ENCODE measurements at regions not wholly inside any gene's neighbourhood (a gene's known extent, or its start where the extent isn't known, plus 50 kb on each side); places are given as distances from the start of the nearest gene placed in this dataset.

DNA sequence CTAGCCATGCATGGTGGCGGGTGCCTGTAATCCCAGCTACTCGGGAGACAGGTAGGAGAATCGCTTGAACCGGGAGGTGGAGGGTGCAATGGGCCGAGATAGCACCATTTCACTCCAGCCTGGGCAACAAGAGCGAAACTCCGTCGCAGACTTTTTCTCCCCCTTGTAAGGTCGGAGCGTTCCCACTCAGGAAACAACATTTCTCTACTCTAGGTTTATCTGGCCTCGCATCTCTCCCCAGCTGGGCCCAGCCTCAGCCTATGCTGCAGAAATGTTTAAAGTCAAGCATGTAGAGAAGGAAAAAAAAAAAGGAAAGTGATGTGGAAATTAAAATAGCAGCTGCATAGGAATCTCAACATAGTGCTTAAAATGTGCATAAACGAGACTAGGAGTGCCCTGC lies 172.3 kb downstream of the TRIM27 start:
- no peak overlapping the region for H3K4me3 ChIP-seq (ENCODE audit: low read length)
- H3K9me3 ChIP-seq (ENCODE audit: low read length), result no peaks in the 10 kb centered on the region
- TF ChIP-seq SMC3 (conservative IDR thresholded peaks at IDR 0.05; ENCODE audit: poor library complexity), result no peak
- no peak for TF ChIP-seq EZH2 (IDR thresholded peaks at IDR 0.05; ENCODE audit: borderline replicate concordance, insufficient read depth, low read length, poor library complexity, severe bottlenecking)
- TF ChIP-seq TAF1 (IDR thresholded peaks at IDR 0.05; ENCODE audit: low read depth), result no peak
- no peak for TF ChIP-seq EP300 (conservative IDR thresholded peaks at IDR 0.05; ENCODE audit: poor library complexity, severe bottlenecking)
- TF ChIP-seq POLR2AphosphoS5 (IDR thresholded peaks at IDR 0.05), result no peak
- TF ChIP-seq, protein P1, sequence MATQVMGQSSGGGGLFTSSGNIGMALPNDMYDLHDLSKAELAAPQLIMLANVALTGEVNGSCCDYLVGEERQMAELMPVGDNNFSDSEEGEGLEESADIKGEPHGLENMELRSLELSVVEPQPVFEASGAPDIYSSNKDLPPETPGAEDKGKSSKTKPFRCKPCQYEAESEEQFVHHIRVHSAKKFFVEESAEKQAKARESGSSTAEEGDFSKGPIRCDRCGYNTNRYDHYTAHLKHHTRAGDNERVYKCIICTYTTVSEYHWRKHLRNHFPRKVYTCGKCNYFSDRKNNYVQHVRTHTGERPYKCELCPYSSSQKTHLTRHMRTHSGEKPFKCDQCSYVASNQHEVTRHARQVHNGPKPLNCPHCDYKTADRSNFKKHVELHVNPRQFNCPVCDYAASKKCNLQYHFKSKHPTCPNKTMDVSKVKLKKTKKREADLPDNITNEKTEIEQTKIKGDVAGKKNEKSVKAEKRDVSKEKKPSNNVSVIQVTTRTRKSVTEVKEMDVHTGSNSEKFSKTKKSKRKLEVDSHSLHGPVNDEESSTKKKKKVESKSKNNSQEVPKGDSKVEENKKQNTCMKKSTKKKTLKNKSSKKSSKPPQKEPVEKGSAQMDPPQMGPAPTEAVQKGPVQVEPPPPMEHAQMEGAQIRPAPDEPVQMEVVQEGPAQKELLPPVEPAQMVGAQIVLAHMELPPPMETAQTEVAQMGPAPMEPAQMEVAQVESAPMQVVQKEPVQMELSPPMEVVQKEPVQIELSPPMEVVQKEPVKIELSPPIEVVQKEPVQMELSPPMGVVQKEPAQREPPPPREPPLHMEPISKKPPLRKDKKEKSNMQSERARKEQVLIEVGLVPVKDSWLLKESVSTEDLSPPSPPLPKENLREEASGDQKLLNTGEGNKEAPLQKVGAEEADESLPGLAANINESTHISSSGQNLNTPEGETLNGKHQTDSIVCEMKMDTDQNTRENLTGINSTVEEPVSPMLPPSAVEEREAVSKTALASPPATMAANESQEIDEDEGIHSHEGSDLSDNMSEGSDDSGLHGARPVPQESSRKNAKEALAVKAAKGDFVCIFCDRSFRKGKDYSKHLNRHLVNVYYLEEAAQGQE (IDR thresholded peaks at IDR 0.05; ENCODE audit: borderline replicate concordance), result no peak
- TF ChIP-seq MXI1 (conservative IDR thresholded peaks at IDR 0.05; ENCODE audit: poor library complexity, severe bottlenecking), result no peak
- TF ChIP-seq, protein P2, sequence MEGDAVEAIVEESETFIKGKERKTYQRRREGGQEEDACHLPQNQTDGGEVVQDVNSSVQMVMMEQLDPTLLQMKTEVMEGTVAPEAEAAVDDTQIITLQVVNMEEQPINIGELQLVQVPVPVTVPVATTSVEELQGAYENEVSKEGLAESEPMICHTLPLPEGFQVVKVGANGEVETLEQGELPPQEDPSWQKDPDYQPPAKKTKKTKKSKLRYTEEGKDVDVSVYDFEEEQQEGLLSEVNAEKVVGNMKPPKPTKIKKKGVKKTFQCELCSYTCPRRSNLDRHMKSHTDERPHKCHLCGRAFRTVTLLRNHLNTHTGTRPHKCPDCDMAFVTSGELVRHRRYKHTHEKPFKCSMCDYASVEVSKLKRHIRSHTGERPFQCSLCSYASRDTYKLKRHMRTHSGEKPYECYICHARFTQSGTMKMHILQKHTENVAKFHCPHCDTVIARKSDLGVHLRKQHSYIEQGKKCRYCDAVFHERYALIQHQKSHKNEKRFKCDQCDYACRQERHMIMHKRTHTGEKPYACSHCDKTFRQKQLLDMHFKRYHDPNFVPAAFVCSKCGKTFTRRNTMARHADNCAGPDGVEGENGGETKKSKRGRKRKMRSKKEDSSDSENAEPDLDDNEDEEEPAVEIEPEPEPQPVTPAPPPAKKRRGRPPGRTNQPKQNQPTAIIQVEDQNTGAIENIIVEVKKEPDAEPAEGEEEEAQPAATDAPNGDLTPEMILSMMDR (IDR thresholded peaks at IDR 0.05; ENCODE audit: poor library complexity, severe bottlenecking), result no peak
- no peak for TF ChIP-seq RAD21 (conservative IDR thresholded peaks at IDR 0.05)
- no peak overlapping the region for H3K9ac ChIP-seq (ENCODE audit: low read length)
- no peak overlapping the region for H3K4me2 ChIP-seq (ENCODE audit: low read length)
- no peaks in the 10 kb centered on the region for H3K36me3 ChIP-seq (ENCODE audit: insufficient read depth, low read length)
- H2AFZ ChIP-seq (ENCODE audit: low read depth, low read length), result no peak overlapping the region
- no peaks in the 10 kb centered on the region for H4K20me1 ChIP-seq (ENCODE audit: insufficient read depth)
- peaks cover 60% of the 10 kb centered on the region for H3K27me3 ChIP-seq (ENCODE audit: insufficient read depth, low read depth, low read length)
- H3K27ac ChIP-seq (ENCODE audit: low read length), result no peak overlapping the region
- H3F3A ChIP-seq (ENCODE audit: insufficient read depth, low read length, poor library complexity, severe bottlenecking), result no peaks in the 10 kb centered on the region
- no peaks in the 10 kb centered on the region for H3K9me2 ChIP-seq (ENCODE audit: insufficient read depth, low read length)
- H3K79me2 ChIP-seq (replicated peaks; ENCODE audit: insufficient read depth, low read length), result no peaks in the 10 kb centered on the region

DNA sequence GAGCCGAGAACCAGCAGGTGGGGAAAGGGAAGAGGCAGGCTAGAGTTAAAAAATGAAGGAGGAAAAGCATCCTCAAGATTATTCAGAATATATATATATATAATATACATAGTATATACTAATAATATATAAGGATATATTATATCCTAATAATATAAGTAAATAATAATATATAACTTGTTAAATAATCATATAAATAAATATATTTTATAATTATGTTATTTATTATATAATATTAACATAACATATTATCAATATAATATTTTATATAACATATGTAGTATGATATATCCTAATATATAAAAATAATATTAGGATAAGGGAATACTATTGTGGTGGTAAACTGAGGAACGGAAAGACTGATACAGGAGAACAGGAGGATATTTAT lies 171.8 kb downstream of the TRIM27 start:
- no peak overlapping the region for H3K9ac ChIP-seq (ENCODE audit: low read length)
- H3K4me2 ChIP-seq (ENCODE audit: low read length), result no peak overlapping the region
- H3K79me2 ChIP-seq (replicated peaks; ENCODE audit: insufficient read depth, low read length), result no peaks in the 10 kb centered on the region
- TF ChIP-seq EZH2 (IDR thresholded peaks at IDR 0.05; ENCODE audit: borderline replicate concordance, insufficient read depth, low read length, poor library complexity, severe bottlenecking) (no peak), POLR2AphosphoS5 (IDR thresholded peaks at IDR 0.05) (no peak), TAF1 (IDR thresholded peaks at IDR 0.05; ENCODE audit: low read depth) (no peak), EP300 (conservative IDR thresholded peaks at IDR 0.05; ENCODE audit: poor library complexity, severe bottlenecking) (no peak)
- no peaks in the 10 kb centered on the region for H3F3A ChIP-seq (ENCODE audit: insufficient read depth, low read length, poor library complexity, severe bottlenecking)
- H3K27me3 ChIP-seq (ENCODE audit: insufficient read depth, low read depth, low read length), result peaks cover 60% of the 10 kb centered on the region
- H3K36me3 ChIP-seq (ENCODE audit: insufficient read depth, low read length), result no peaks in the 10 kb centered on the region
- H4K20me1 ChIP-seq (ENCODE audit: insufficient read depth), result no peaks in the 10 kb centered on the region
- H2AFZ ChIP-seq (ENCODE audit: low read depth, low read length), result no peak overlapping the region
- no peaks in the 10 kb centered on the region for H3K9me2 ChIP-seq (ENCODE audit: insufficient read depth, low read length)
- H3K4me3 ChIP-seq (ENCODE audit: low read length), result no peak overlapping the region
- no peaks in the 10 kb centered on the region for H3K9me3 ChIP-seq (ENCODE audit: low read length)
- H3K27ac ChIP-seq (ENCODE audit: low read length), result no peak overlapping the region

Data from neural cell (in vitro differentiated cells).